ENCODE measurements at regions not wholly inside any gene's neighbourhood (a gene's known extent, or its start where the extent isn't known, plus 50 kb on each side); places are given as distances from the start of the nearest gene placed in this dataset.

GRCh38 chr12:20050221-20050620 is 318.1 kb upstream of the PDE3A start:
- no peak for TF ChIP-seq RFX5 (IDR thresholded peaks at IDR 0.05; ENCODE audit: low read depth, low read length)
- TF ChIP-seq, protein P1, sequence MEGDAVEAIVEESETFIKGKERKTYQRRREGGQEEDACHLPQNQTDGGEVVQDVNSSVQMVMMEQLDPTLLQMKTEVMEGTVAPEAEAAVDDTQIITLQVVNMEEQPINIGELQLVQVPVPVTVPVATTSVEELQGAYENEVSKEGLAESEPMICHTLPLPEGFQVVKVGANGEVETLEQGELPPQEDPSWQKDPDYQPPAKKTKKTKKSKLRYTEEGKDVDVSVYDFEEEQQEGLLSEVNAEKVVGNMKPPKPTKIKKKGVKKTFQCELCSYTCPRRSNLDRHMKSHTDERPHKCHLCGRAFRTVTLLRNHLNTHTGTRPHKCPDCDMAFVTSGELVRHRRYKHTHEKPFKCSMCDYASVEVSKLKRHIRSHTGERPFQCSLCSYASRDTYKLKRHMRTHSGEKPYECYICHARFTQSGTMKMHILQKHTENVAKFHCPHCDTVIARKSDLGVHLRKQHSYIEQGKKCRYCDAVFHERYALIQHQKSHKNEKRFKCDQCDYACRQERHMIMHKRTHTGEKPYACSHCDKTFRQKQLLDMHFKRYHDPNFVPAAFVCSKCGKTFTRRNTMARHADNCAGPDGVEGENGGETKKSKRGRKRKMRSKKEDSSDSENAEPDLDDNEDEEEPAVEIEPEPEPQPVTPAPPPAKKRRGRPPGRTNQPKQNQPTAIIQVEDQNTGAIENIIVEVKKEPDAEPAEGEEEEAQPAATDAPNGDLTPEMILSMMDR (conservative IDR thresholded peaks at IDR 0.05; ENCODE audit: low read depth, low read length): no peak
- no peak for TF ChIP-seq CHD1 (IDR thresholded peaks at IDR 0.05; ENCODE audit: low read depth, low read length)
- no peak for TF ChIP-seq POLR2A (IDR thresholded peaks at IDR 0.05; ENCODE audit: low read depth, low read length)
- TF ChIP-seq MXI1 (IDR thresholded peaks at IDR 0.05; ENCODE audit: borderline replicate concordance, low read depth, low read length): no peak
